GM18499 (cell line): ENCODE measurements at regions not wholly inside any gene's neighbourhood (a gene's known extent, or its start where the extent isn't known, plus 50 kb on each side); places are given as distances from the start of the nearest gene placed in this dataset.

Experiments
- ATAC-seq: cut with Tn5 transposase; IDR thresholded peaks from one replicate; pipeline ENCODE4 v1.9.1; 2021; ENCODE audit warnings: moderate number of reproducible peaks; ENCODE audit not compliant: insufficient read depth, unreplicated experiment

DNA sequence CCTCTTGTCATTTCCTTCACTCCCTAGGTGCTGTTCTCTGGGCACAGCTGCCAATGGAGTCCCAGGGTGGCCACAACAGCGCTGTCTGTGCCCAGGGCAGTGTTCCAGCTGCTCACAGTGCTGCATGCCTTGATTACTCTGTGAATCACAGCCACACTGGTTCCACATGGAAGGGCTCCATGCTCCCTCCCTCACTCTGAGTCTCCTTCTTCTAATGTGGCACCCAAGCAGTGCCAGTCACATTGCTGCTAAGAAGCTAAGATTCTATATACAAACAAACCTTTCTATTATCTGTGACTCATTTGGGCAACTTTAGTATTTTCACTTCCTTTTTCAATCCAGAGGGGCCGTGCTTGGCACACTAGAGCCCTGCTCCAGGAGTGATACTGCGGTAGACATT is 248.7 kb downstream of the TDRD3 start:
- ATAC-seq: no peak

DNA sequence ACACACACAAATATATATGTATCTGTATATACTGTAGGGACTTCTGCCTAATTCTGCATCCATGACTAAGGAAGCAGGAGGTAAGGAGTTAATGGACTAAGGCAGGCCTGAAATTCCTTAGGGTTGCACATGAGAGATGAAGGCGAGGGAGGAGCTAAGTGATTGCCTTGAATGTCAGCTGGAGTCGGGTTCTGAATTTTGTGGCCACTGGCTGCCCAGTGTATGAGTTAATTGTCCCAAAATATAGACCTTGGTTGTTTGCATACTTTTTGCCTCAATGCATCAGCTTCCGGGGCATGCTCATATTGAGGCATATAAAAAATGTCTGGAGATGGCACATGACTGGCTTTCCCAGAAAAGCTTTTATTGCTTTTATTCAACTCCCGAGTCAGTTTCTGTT is 245.5 kb downstream of the TDRD3 start:
- no peak for ATAC-seq

GRCh38 chr13:60629158-60629557 is 232.1 kb downstream of the TDRD3 start:
- no peak for ATAC-seq

DNA sequence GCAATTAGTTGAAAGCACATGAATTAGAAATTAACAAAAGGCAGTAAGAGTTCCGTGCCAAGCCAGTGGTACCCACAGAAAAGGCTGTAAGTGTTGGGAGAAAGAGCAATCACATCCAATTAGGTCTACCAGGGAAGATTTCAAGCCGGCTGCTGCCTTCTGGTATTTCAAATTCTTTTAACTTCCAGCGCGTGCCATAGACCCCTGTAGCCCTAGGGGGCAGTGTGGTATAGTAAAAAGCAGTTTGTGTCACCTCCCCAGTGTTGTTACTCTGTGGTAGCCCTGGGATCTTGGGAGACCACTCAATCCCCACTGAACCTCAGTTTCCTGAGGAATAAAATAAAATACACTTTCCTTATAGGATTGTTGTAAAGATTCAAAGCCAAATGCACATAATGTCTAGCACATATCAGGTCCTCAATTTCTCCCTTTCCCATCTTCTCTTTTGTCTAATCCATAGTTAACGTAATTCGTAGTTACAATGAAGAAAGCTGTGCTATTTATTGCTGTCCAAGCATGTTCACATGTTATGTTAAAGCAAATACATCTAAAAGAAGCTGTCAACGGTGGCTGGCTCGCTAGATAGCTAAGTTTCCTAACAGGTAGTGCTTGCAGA is 230.2 kb downstream of the TDRD3 start:
- ATAC-seq: peak; percentile 46
